Tibial nerve (tissue), 4 donors: ENCODE measurements at regions not wholly inside any gene's neighbourhood (a gene's known extent, or its start where the extent isn't known, plus 50 kb on each side); places are given as distances from the start of the nearest gene placed in this dataset.

Experiments
- DNase-seq, 2 donors: peaks; one replicate each; pipeline ENCODE4 v3.0.0-alpha.2; 2019; ENCODE audit warnings: low spot score in 2 of 2
- H3K27ac ChIP-seq, 4 donors: fragments of 200-600 bp; sonication (generic) in 3 of 4; one replicate each; pipeline ENCODE4 v1.5.1; 2017 to 2019; ENCODE audit warnings: mild to moderate bottlenecking in 1 of 4
- H3K27me3 ChIP-seq, 2 donors: fragments of 200-600 bp; sonication (generic) in 1 of 2; one replicate each; pipeline versions ENCODE4 v1.5.1 to v1.6.0; 2017 to 2019
- H3K36me3 ChIP-seq, 3 donors: fragments of 200-600 bp; sonication (generic); one replicate each; pipeline ENCODE4 v1.5.1; 2018 to 2019
- H3K4me1 ChIP-seq, 4 donors: fragments of 200-600 bp; sonication (generic) in 3 of 4; one replicate each; pipeline ENCODE4 v1.5.1; 2017 to 2019
- H3K4me3 ChIP-seq, 4 donors: fragments of 200-600 bp; sonication (generic) in 3 of 4; one replicate each; pipeline ENCODE4 v1.5.1; 2017 to 2019; ENCODE audit warnings: mild to moderate bottlenecking in 1 of 4, moderate library complexity in 1 of 4
- H3K9me3 ChIP-seq, 4 donors: fragments of 200-600 bp; sonication (generic) in 3 of 4; one replicate each; pipeline ENCODE4 v1.5.1; 2017 to 2019
- EP300 ChIP-seq, 2 donors: sonication (generic); formaldehyde crosslinking; IDR thresholded peaks; one replicate each; pipeline ENCODE4 v1.6.1; 2017; ENCODE audit warnings: antibody characterized with exemption in 2 of 2, mild to moderate bottlenecking in 1 of 2
- POLR2A ChIP-seq, 2 donors: fragments of 450-650 bp; IDR thresholded peaks; one replicate each; pipeline ENCODE4 v1.6.1; 2017; ENCODE audit warnings: antibody characterized with exemption in 2 of 2, mild to moderate bottlenecking in 2 of 2, moderate library complexity in 2 of 2
- WGBS, 2 donors: methylation state at CpG; one replicate each; pipeline ENCODE4 v1.1.5; 2018; 5-methylcytosine and 5-hydroxymethylcytosine counted together
- TF ChIP-seq, protein P1 (sequence below), 5 experiments: fragments of 200-600 bp in 3 of 5; fragments of 450-650 bp in 2 of 5; sonication (generic) in 3 of 5; IDR thresholded peaks; one replicate each; pipeline ENCODE4 v1.5.1; 2016 to 2019; ENCODE audit warnings: antibody characterized with exemption in 5 of 5, mild to moderate bottlenecking in 3 of 5, moderate library complexity in 2 of 5

DNA sequence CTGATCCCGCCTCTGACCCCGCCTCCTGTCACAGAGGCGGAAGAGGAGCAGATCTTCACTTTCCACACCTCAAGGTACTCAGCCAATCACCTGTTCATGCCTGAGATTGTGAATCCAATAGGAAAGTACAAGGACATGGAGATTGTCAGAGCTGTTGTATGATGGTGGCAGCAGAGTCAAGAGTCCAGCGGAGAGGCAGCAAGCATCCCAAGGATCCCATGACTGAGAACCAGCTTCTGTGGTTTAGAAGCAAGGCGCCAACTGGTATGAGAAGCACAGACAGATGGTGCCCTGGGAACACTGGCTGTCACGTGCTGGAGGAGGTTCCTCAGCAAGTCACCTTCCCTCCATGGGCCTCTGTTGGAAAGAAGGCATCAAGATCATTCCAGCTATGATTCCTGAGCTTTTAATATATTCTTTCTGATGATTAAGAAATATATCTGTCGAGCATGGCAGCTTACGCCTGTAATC lies 93.9 kb downstream of the CPN2 start:
- H3K27ac ChIP-seq, result no peak overlapping the region
- H3K9me3 ChIP-seq, result peaks cover 0 to 6% (median 0%) of the 10 kb centered on the region in 4 donors
- H3K36me3 ChIP-seq, result no peaks in the 10 kb centered on the region
- 93 to 95% methylated on average over 8 of the region's 8 CpGs for whole genome bisulfite sequencing, 2 donors
- TF ChIP-seq, protein P1, sequence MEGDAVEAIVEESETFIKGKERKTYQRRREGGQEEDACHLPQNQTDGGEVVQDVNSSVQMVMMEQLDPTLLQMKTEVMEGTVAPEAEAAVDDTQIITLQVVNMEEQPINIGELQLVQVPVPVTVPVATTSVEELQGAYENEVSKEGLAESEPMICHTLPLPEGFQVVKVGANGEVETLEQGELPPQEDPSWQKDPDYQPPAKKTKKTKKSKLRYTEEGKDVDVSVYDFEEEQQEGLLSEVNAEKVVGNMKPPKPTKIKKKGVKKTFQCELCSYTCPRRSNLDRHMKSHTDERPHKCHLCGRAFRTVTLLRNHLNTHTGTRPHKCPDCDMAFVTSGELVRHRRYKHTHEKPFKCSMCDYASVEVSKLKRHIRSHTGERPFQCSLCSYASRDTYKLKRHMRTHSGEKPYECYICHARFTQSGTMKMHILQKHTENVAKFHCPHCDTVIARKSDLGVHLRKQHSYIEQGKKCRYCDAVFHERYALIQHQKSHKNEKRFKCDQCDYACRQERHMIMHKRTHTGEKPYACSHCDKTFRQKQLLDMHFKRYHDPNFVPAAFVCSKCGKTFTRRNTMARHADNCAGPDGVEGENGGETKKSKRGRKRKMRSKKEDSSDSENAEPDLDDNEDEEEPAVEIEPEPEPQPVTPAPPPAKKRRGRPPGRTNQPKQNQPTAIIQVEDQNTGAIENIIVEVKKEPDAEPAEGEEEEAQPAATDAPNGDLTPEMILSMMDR (IDR thresholded peaks at IDR 0.05), result no peak
- TF ChIP-seq EP300 (IDR thresholded peaks at IDR 0.05), result no peak
- no peak for TF ChIP-seq POLR2A (IDR thresholded peaks at IDR 0.05)
- H3K27me3 ChIP-seq, result no peaks in the 10 kb centered on the region
- peaks cover 0 to 10% (median 0%) of the 10 kb centered on the region in 4 donors for H3K4me1 ChIP-seq
- no peak for DNase-seq
- H3K4me3 ChIP-seq, result no peak overlapping the region

DNA sequence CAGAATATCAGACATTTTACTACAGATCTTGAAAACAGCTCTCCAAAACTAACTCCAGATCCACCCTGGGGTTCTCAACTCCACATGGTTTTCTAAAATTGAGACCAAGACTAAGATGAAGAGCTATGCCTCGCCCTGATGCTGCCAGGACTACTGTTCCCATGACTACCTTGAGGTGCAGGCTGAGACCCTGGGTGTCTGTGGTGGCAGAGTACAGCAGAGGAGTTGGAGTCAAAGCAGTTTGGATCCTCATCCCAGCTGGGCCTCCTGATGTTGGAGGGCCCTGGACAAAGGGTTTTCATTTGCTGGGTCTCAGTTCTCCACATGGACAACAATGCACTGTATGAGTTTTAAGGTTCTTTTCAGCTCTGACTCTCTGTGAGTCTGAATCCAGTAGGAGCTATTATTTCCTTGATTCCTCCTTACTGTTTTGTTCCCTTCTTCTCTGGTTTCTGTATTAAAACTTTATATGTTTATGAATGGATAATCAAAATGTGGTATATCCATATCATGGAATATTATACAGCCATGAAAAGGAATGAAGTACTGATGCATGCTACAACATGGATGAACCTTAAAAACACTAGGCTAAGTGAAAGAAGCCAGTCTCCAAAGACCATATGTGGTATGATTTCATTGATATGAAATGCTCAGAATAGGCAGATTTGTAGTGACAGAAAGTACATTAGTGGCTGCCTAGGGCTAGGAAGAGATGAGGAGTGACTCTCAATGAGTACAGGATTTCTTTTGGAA lies 93.0 kb downstream of the CPN2 start:
- TF ChIP-seq, protein P1 (IDR thresholded peaks at IDR 0.05), result no peak
- TF ChIP-seq POLR2A (IDR thresholded peaks at IDR 0.05), result no peak
- no peak for TF ChIP-seq EP300 (IDR thresholded peaks at IDR 0.05)
- Histone ChIP-seq H3K27me3 (no peaks in the 10 kb centered on the region), H3K27ac (no peak overlapping the region), H3K4me3 (no peak overlapping the region), H3K36me3 (no peaks in the 10 kb centered on the region), H3K9me3 (peaks cover 0 to 6% (median 0%) of the 10 kb centered on the region in 4 donors), H3K4me1 (peaks cover 0 to 10% (median 0%) of the 10 kb centered on the region in 4 donors)
- 95% methylated on average over 1 of the region's 1 CpG; no CpG with 5 or more reads in 1 of the 2 donors for WGBS, 2 donors
- DNase-seq, result no peak

DNA sequence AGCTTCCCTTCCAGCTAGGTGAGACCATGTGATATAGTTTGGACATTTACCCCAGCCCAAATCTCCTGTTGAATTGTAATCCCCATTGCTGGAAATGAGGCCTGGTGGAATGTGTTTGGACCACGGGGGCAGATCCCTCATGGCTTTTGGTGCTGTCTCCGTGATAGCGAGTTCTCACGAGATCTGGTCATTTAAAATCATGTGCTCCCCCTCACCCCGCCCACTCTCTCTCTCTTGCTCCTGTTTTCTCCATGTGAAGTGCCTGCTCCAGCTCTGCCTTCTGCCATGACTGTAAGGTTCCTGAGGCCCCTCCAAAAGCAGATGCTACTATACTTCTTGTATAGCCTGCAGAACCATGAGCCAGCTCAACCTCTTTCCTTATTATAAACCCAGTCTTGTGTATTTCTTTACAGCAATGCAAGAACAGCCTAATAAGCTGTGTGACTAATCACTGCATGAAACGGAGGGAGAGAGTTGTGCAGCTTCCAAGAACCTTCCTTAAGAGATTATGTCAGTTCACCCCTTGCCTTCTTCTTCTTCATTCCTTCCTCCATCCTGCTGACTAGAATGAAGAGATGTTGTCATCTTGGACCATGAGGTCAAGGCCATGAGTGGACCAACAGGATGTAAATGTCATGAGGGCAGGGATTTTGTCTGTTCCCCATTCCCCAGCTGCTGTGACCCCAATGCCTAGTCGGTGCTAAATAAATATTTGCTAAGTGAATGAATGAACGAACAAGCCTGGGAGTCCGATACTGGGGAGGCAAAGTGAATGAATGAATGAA lies 91.0 kb downstream of the CPN2 start:
- no peak for DNase-seq
- peaks cover 0 to 6% (median 0%) of the 10 kb centered on the region in 4 donors for H3K9me3 ChIP-seq
- H3K4me1 ChIP-seq, result peaks cover 0 to 10% (median 0%) of the 10 kb centered on the region in 4 donors
- H3K36me3 ChIP-seq, result no peaks in the 10 kb centered on the region
- 63 to 66% methylated on average over 9 of the region's 9 CpGs for WGBS, 2 donors
- H3K27me3 ChIP-seq, result no peaks in the 10 kb centered on the region
- no peak overlapping the region for H3K27ac ChIP-seq
- H3K4me3 ChIP-seq, result no peak overlapping the region
- TF ChIP-seq, protein P1 (IDR thresholded peaks at IDR 0.05), result no peak
- no peak for TF ChIP-seq POLR2A (IDR thresholded peaks at IDR 0.05)
- no peak for TF ChIP-seq EP300 (IDR thresholded peaks at IDR 0.05)

DNA sequence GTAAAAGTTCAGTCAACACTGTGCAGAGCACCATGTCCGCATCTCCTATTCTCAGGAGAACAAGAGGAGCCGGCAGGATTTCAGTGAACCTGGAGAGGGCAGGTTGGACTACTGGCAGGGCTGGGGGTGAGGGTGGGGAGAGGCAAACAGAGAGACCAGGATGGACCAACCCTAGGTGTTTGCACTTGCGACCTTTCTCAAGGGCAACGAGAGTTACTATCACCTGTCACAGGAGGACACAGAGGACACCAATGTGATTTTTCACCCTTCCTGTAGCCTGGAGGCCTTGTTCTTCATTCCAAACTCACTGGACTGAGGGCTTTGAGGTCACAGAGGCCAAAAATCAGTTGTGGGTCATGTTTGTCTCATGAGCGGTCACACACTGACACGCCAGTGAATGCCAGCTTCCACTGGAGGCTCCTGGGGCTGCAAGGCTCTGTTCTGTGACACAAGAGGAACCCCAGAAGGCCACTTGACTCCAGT lies 89.5 kb downstream of the CPN2 start:
- Histone ChIP-seq H3K4me1 (peaks cover 0 to 16% (median 3%) of the 10 kb centered on the region in 4 donors), H3K27me3 (no peaks in the 10 kb centered on the region), H3K9me3 (peaks cover 0 to 6% (median 0%) of the 10 kb centered on the region in 4 donors), H3K4me3 (no peak overlapping the region), H3K36me3 (no peaks in the 10 kb centered on the region), H3K27ac (no peak overlapping the region)
- DNase-seq, result no peak
- 75 to 76% methylated on average over 6 of the region's 6 CpGs for WGBS, 2 donors
- no peak for TF ChIP-seq POLR2A (IDR thresholded peaks at IDR 0.05)
- TF ChIP-seq, protein P1 (IDR thresholded peaks at IDR 0.05), result no peak
- no peak for TF ChIP-seq EP300 (IDR thresholded peaks at IDR 0.05)
